RWPE1 (cell line): ENCODE measurements at regions not wholly inside any gene's neighbourhood (a gene's known extent, or its start where the extent isn't known, plus 50 kb on each side); places are given as distances from the start of the nearest gene placed in this dataset.
"Not testable (repeated sequence)": the region's sequence is repeated elsewhere in the genome, so short reads cannot be mapped to it uniquely, and the experiment has no call there.

Experiments
- CTCF ChIA-PET: fragments of 350-600 bp; sonication (Branson Sonifier 250); formaldehyde crosslinking; extraction: SDS; loops from one replicate; lab custom pipeline; 2021; lab: Yijun Ruan, JAX
- POLR2A ChIA-PET: fragments of 400-600 bp; formaldehyde crosslinking; extraction: SDS; loops from one replicate; lab custom pipeline; 2020; ENCODE audit warnings: antibody characterized with exemption; ENCODE audit not compliant: low non-redundant PET; lab: Yijun Ruan, JAX
- DNase-seq: peaks from one replicate; pipeline ENCODE4 v3.0.0; 2012; ENCODE audit warnings: low spot score
- H3K27ac ChIP-seq: fragments of 450-650 bp; 2 replicates; pipeline ENCODE4 v1.5.1; 2017
- TF ChIP-seq, protein P1 (sequence below): fragments of 450-650 bp; conservative IDR thresholded peaks from 2 replicates; pipeline ENCODE4 v1.5.1; 2017; ENCODE audit warnings: low read depth, mild to moderate bottlenecking

DNA sequence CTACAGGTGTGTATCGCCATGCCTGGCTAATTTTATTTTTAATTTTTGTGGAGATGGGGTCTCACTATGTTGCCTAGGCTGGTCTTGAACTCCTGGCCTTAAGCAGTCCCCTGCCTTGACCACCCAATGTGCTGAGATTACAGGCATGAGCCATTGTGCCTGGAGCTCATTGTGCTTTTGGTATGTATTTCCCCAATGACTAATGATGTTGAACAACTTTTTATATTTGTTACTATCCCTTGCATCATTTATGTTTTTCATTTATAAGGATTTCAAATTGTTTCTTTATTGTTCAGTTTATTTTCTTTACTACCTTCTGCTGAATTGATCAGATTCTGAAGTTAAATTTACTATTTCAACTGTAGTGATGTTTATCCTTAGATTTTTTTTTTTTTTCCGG, 199.7 kb downstream of the CEP135 start:
- ChIA-PET POLR2A (no interaction called here), CTCF (interaction anchor here (0.7 kb wide), 1 partner anchor 80 kb away, joined by 13 read pairs; no protein-coding TSS in a partner anchor)
- TF ChIP-seq, protein P1, sequence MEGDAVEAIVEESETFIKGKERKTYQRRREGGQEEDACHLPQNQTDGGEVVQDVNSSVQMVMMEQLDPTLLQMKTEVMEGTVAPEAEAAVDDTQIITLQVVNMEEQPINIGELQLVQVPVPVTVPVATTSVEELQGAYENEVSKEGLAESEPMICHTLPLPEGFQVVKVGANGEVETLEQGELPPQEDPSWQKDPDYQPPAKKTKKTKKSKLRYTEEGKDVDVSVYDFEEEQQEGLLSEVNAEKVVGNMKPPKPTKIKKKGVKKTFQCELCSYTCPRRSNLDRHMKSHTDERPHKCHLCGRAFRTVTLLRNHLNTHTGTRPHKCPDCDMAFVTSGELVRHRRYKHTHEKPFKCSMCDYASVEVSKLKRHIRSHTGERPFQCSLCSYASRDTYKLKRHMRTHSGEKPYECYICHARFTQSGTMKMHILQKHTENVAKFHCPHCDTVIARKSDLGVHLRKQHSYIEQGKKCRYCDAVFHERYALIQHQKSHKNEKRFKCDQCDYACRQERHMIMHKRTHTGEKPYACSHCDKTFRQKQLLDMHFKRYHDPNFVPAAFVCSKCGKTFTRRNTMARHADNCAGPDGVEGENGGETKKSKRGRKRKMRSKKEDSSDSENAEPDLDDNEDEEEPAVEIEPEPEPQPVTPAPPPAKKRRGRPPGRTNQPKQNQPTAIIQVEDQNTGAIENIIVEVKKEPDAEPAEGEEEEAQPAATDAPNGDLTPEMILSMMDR: no peak
- no peak overlapping the region for H3K27ac ChIP-seq
- DNase-seq: no peak

DNA sequence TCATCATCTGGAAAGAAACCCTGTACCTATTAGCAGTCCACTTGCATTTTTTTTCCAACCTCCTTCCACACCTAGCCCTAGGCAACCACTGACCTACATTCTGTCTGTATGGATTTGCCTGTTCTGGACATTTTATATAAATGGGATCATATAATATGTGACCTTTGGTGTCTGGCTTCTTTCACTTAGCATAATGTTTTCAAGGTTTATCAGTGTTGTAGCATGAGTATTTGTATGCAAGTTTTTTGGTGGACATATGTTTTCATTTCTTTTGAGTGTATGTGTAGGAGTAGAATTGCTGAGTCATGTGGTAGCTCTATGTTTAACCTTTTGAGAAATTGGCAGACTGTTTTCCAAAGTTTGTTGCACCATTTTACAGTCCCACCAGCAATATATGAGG, 198.6 kb downstream of the CEP135 start:
- ChIA-PET CTCF (no interaction called here), POLR2A (no interaction called here)
- no peak overlapping the region for H3K27ac ChIP-seq
- TF ChIP-seq, protein P1: no peak
- no peak for DNase-seq

DNA sequence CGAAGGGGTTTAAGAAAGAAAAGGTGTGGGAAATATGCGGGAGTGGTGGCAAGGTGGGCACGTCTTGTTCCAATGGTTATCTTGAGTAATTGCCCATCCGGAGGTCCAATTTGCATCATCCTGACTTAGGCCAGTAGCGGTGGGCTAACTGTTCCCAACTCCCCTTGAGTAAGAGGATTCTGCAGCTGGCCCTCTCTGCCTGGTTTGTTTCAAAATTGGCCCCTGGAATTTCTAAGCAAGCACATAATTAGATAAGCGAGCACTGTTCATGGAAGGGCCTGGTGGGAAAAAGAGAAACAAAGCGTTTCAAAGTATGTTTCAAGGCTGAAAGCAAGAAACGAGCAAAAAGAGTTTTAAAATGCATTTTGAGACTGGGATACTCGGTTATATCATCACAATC, 198.2 kb downstream of the CEP135 start:
- POLR2A ChIA-PET: no interaction called here
- no peak overlapping the region for H3K27ac ChIP-seq
- CTCF ChIA-PET: no interaction called here
- no peak for DNase-seq
- TF ChIP-seq, protein P1: no peak

DNA sequence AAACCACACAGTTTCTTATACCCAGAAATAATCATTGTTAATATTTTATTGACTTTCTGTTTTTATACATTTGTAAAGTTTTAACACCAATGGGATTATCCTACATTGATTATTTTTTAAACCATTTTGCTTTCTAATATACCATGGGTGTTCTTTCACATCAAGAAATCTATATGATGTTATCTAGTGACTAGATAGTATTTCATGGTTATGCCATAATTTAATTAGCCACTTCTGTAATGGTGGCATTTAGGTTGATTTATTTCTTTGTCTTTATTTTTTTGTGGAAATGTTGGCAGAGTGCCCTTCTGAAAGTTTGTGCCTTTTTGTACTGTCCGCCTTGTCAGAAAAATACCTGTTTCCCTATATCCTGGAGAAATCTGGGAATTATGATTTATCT, 193.3 kb downstream of the CEP135 start:
- DNase-seq: no peak
- CTCF ChIA-PET: no interaction called here
- H3K27ac ChIP-seq: no peak overlapping the region
- TF ChIP-seq, protein P1: no peak
- POLR2A ChIA-PET: no interaction called here

DNA sequence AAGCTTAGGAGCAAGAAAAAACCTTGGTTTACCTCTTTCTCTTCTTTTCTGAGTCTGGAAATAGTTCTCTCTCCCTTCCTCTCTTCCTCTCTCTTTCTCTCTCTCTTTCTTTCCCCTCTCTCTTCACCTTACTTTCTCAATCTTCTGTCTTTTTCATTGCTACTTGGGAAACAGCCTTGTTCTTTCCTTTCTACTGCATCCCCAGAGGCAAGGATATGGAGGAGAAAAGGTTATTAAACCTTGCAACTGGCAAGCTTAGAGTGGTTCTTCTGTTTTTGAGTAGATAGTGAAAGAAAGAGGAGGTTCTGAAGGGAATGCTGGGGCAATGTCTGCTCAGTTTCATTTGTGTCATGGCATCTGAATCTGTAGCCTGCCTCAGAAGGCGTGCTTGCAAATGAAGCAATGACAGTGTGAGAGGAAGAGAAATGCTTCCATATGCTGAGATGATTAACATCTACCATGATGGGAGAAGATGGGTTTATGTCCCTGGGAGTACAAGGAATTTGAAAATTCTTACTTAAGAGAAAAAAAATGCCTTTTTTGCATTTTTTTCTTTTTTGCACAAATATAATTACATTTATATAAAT, 190.6 kb downstream of the CEP135 start:
- no peak for DNase-seq
- ChIA-PET POLR2A (no interaction called here), CTCF (no interaction called here)
- TF ChIP-seq, protein P1: no peak
- no peak overlapping the region for H3K27ac ChIP-seq

DNA sequence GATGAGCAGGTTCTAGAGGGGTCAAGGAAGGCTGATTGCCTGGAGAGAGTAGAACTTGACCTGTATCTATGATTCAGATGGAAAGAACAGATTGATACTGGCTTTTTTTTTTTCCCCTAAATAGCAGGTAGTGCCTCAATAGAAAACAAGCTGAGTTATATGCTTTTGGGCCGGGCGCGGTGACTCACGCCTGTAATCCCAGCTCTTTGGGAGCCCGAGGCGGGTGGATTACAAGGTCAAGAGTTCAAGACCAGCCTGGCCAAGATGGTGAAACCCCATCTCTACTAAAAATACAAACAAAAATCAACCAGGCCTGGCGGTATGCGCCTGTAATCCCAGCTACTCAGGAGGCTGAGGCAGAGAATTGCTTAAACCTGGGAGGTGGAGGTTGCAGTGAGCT, 186.1 kb downstream of the CEP135 start:
- POLR2A ChIA-PET, DNase-seq, H3K27ac ChIP-seq: not testable (repeated sequence)
- CTCF ChIA-PET: interaction anchor here (0.5 to 0.9 kb wide), 2 partner anchors 88 to 186 kb away, joined by 4 read pairs; no protein-coding TSS in a partner anchor

DNA sequence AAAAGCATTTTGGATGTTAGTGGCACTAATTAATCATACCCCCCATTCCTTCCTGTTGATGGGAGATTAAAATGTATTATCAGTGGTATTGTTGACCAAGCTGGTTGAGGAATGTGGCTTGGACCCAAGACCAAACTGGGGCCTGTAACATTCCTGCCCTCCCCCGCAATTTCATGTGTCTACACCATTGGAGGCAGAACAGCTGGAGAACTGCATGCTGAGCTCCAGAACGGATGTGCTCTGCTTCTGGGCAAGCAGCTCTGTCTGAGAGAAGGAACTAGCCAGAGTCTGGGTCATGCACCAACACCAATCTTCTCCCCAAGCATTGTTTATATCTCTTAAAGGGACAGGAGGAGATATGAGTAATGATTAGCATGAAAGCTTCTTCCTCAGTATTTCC, 185.5 kb downstream of the CEP135 start:
- no peak overlapping the region for H3K27ac ChIP-seq
- POLR2A ChIA-PET: no interaction called here
- DNase-seq: no peak
- CTCF ChIA-PET: interaction anchor here (0.7 to 0.9 kb wide), 2 partner anchors 62 to 186 kb away, joined by 3 to 4 read pairs; no protein-coding TSS in a partner anchor
- TF ChIP-seq, protein P1: no peak
